ENCODE measurements at regions not wholly inside any gene's neighbourhood (a gene's known extent, or its start where the extent isn't known, plus 50 kb on each side); places are given as distances from the start of the nearest gene placed in this dataset.

GRCh38 chr10:55466806-55467504 lies 665.9 kb upstream of the PCDH15 start:
- no peak for TF ChIP-seq CTCF (IDR thresholded peaks at IDR 0.05)
- Histone ChIP-seq H3K36me3 (ENCODE audit: insufficient read depth, low read length) (no peaks in the 10 kb centered on the region), H3K27ac (ENCODE audit: low read depth in 1 of 2, low read length in 2 of 2) (no peak overlapping the region), H3K9me3 (ENCODE audit: control insufficient read depth in 1 of 2, insufficient read depth in 1 of 2, low read length in 2 of 2) (peaks cover 0 to 4% of the 10 kb centered on the region in 2 experiments), H3K4me3 (ENCODE audit: low read length) (no peak overlapping the region), H3K27me3 (ENCODE audit: control insufficient read depth in 1 of 2, insufficient read depth in 2 of 2, low read length in 2 of 2) (no peaks in the 10 kb centered on the region), H3K4me1 (ENCODE audit: insufficient read depth, low read length) (no peaks in the 10 kb centered on the region)
- Mint-ChIP-seq H3K27me3 (no peaks in the 10 kb centered on the region), H3K27ac (no peak overlapping the region), H3K36me3 (ENCODE audit: low read depth) (no peaks in the 10 kb centered on the region), H3K4me1 (ENCODE audit: low read depth) (no peaks in the 10 kb centered on the region), H3K4me3 (no peak overlapping the region), H3K9me3 (peaks cover 9% of the 10 kb centered on the region)
- ChIA-PET POLR2A (no interaction called here), CTCF (no interaction called here)
- DNase-seq, result no peak
- no peak for ATAC-seq (ENCODE audit: poor library complexity)
- intact Hi-C loops (cut with DNase I, micrococcal nuclease), result no loop called here

GRCh38 chr10:55464083-55464482 lies 663.1 kb upstream of the PCDH15 start:
- no peak for ATAC-seq (ENCODE audit: poor library complexity)
- intact Hi-C loops (cut with DNase I, micrococcal nuclease), result no loop called here
- POLR2A ChIA-PET, result no interaction called here
- no peak overlapping the region for H3K27ac Mint-ChIP-seq
- no peak for TF ChIP-seq CTCF (IDR thresholded peaks at IDR 0.05)
- DNase-seq, result no peak
- no peaks in the 10 kb centered on the region for H3K36me3 Mint-ChIP-seq (ENCODE audit: low read depth)
- H3K4me1 Mint-ChIP-seq (ENCODE audit: low read depth), result no peaks in the 10 kb centered on the region
- Histone ChIP-seq H3K4me1 (ENCODE audit: insufficient read depth, low read length) (no peaks in the 10 kb centered on the region), H3K4me3 (ENCODE audit: low read length) (no peak overlapping the region), H3K36me3 (ENCODE audit: insufficient read depth, low read length) (no peaks in the 10 kb centered on the region), H3K27me3 (ENCODE audit: control insufficient read depth in 1 of 2, insufficient read depth in 2 of 2, low read length in 2 of 2) (no peaks in the 10 kb centered on the region), H3K9me3 (ENCODE audit: control insufficient read depth in 1 of 2, insufficient read depth in 1 of 2, low read length in 2 of 2) (peaks cover 0 to 4% of the 10 kb centered on the region in 2 experiments), H3K27ac (ENCODE audit: low read depth in 1 of 2, low read length in 2 of 2) (no peak overlapping the region)
- no peaks in the 10 kb centered on the region for H3K27me3 Mint-ChIP-seq
- H3K4me3 Mint-ChIP-seq, result no peak overlapping the region
- CTCF ChIA-PET, result no interaction called here
- peaks cover 5% of the 10 kb centered on the region for H3K9me3 Mint-ChIP-seq

DNA sequence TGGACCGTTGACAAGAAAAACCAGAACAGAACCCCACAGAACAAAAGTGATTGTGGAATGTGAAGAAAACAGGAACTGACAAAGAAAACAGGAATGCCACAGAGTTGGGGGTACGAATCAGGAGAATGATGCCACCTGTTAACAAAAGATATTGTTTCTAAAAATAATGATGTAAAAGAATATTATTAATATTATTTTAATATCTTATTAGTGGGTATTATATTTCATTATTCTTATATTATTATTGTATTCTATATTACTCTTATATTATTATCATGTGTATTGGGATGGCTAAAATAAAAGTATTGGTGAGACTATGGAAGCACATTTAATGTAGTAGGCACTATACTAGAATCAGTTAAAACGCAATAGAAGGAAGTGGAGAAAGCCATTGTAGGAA lies 659.0 kb upstream of the PCDH15 start:
- Histone ChIP-seq H3K4me1 (ENCODE audit: insufficient read depth, low read length) (no peaks in the 10 kb centered on the region), H3K4me3 (ENCODE audit: low read length) (no peak overlapping the region), H3K9me3 (ENCODE audit: control insufficient read depth in 1 of 2, insufficient read depth in 1 of 2, low read length in 2 of 2) (no peaks in the 10 kb centered on the region), H3K36me3 (ENCODE audit: insufficient read depth, low read length) (no peaks in the 10 kb centered on the region), H3K27ac (ENCODE audit: low read depth in 1 of 2, low read length in 2 of 2) (no peak overlapping the region), H3K27me3 (ENCODE audit: control insufficient read depth in 1 of 2, insufficient read depth in 2 of 2, low read length in 2 of 2) (no peaks in the 10 kb centered on the region)
- ATAC-seq (ENCODE audit: poor library complexity) (no peak), DNase-seq (no peak)
- POLR2A ChIA-PET, result no interaction called here
- Mint-ChIP-seq H3K27ac (no peak overlapping the region), H3K36me3 (ENCODE audit: low read depth) (no peaks in the 10 kb centered on the region), H3K27me3 (no peaks in the 10 kb centered on the region), H3K4me1 (ENCODE audit: low read depth) (no peaks in the 10 kb centered on the region), H3K9me3 (no peaks in the 10 kb centered on the region), H3K4me3 (no peak overlapping the region)
- no peak for TF ChIP-seq CTCF (IDR thresholded peaks at IDR 0.05)
- intact Hi-C loops (cut with DNase I, micrococcal nuclease), result no loop called here
- CTCF ChIA-PET, result no interaction called here
